ENCODE measurements at regions not wholly inside any gene's neighbourhood (a gene's known extent, or its start where the extent isn't known, plus 50 kb on each side); places are given as distances from the start of the nearest gene placed in this dataset.

DNA sequence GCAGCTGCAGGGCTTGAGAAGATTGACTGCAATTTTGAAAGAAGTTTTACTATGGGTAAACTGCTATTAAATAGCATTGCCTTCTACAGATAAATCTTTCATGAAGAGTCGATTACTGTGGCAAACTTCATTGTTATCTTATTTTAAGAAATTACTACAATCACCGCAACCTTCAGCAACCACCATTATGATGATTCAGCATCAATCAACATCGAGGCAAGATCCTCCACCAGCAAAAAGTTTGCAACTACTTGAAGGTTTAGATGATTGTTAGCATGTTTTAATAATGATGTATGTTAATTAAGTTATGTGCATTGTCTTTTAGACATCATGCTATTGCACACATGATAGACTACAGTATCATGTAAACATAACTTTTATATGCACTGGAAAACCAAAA, 1511.0 kb downstream of the FSTL5 start:
- TF ChIP-seq, protein P1, sequence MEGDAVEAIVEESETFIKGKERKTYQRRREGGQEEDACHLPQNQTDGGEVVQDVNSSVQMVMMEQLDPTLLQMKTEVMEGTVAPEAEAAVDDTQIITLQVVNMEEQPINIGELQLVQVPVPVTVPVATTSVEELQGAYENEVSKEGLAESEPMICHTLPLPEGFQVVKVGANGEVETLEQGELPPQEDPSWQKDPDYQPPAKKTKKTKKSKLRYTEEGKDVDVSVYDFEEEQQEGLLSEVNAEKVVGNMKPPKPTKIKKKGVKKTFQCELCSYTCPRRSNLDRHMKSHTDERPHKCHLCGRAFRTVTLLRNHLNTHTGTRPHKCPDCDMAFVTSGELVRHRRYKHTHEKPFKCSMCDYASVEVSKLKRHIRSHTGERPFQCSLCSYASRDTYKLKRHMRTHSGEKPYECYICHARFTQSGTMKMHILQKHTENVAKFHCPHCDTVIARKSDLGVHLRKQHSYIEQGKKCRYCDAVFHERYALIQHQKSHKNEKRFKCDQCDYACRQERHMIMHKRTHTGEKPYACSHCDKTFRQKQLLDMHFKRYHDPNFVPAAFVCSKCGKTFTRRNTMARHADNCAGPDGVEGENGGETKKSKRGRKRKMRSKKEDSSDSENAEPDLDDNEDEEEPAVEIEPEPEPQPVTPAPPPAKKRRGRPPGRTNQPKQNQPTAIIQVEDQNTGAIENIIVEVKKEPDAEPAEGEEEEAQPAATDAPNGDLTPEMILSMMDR (IDR thresholded peaks at IDR 0.05), result no peak
- TF ChIP-seq POLR2AphosphoS5 (IDR thresholded peaks at IDR 0.05) (no peak), POLR2A (IDR thresholded peaks at IDR 0.05; ENCODE audit: low read depth) (no peak)

All from esophagus muscularis mucosa (tissue), 3 donors.